ENCODE measurements at regions not wholly inside any gene's neighbourhood (a gene's known extent, or its start where the extent isn't known, plus 50 kb on each side); places are given as distances from the start of the nearest gene placed in this dataset.
"Not testable (repeated sequence)": the region's sequence is repeated elsewhere in the genome, so short reads cannot be mapped to it uniquely, and the experiment has no call there.

DNA sequence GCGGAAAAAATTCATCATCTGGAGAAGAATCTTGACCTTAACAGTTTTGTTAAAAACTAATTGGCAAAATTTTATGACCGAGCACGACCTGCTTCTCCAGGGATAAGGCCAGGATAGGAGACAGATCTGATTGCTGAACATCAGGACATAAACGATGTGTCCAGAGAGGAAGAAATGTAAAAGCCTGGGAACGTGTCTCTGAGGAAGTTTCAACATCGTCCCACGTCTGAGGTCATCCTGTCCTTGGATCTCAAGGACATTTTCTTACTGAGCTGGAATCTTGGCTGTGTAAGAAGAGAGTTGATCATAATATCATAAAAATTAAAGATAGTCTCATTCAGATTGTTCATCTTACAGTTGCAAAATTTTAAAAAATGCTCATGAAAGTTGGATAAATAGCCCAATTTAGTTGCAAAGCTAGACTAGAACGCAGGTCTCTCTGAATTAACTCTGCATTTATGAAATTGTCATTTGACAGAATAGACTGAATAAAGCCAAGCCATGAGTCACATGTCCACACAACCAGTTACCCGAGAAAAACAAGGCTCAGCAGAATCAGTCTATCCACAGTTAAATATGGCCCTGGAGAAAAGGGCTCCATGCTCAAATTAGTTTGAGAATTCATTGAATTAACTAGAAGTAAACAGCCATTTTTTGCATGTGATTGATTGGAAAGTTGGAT, 120.0 kb upstream of the EGFR start:
- no peak for DNase-seq

DNA sequence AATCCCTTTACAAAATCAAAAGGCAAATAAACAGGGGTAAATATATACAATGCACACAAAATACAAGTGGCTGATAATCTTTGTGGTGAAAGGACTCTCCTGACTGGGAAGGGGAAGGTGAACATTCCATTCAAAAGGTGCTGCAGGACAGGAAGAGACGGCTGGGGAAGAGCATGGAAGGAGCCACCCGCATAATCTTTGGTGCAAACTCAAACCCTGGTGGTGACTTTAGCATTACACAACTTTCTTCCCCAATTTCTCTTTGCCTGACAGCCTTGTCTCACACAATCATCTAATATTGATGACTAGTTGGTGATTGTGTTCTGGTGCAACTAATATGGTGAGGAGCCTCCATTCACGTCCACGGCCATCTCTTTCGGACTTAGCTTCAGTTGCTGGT, 117.0 kb upstream of the EGFR start:
- no peak for DNase-seq

DNA sequence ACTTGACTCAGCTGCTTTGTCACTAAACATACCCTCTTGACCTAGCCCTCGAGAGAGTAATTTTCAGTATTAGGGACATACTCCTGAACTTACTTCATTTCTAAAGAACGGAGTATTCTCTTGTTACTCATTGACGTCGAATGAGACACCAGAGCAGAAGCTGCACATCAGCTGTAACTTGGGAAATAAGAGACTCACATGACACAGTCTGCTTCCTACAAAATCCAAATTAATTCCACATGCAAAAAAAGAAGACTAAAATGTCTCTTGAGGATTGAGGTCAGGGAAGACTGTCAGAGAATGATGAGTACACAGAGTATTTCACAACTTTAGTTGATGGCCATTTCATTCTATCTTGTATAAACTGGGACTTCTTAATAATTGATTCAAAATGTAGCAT, 114.7 kb upstream of the EGFR start:
- DNase-seq = peak; percentile 98

DNA sequence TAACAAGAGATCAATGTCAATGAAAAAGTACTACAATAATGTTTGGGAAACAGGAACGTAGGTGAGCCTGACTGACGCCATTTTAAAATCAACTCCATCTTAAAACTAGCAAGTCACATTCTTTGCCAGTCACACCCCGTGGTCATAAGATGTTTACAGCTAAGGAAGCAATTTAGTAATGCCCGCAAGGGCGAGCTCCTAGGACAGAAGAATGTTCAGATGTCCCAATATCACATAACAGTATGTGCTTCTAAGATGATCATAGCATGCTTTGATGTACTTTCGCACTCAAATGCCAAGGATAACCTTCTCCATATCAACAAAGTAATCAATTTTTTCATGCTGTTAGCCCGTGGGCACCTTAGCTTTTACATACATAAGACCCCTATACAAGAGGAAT, 113.8 kb upstream of the EGFR start:
- peak; percentile 17 for DNase-seq

DNA sequence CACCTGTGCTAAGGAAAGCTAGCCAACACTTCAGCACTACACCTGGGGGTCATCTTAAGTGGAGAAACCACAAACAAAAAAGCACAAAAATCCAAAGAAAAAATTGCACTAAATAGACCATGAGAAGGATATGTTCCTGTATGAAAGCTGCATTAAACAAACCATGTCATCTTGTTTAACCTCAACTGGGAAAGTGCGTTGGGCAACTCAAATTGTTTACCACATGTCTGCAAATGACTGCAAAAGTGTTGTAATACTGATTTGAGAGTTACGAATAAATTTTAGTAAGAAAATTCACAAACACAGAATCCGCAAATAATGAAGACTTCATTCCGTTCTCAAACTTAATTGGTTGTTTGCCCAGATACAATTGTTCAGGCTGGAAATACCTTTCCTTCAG, 111.9 kb upstream of the EGFR start:
- no peak for DNase-seq

DNA sequence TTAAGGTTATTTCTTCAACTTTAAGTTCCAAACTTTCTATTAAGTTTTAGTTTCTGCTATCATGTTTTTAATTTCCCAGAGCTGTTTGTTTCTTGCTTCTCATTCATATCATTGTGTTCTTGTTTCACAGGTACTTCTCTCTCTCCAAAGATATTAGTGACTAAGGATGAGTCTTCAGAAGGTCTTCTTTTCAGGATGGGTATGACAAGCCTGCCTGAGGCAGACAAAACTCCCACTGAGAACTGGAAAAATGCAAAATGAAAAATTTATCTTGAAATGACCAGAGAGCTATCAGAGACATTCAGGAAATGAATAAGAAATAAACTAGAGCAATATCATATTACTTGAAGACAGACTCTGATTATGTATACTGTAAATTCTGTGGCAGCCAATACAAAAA, 110.8 kb upstream of the EGFR start:
- DNase-seq = no peak

DNA sequence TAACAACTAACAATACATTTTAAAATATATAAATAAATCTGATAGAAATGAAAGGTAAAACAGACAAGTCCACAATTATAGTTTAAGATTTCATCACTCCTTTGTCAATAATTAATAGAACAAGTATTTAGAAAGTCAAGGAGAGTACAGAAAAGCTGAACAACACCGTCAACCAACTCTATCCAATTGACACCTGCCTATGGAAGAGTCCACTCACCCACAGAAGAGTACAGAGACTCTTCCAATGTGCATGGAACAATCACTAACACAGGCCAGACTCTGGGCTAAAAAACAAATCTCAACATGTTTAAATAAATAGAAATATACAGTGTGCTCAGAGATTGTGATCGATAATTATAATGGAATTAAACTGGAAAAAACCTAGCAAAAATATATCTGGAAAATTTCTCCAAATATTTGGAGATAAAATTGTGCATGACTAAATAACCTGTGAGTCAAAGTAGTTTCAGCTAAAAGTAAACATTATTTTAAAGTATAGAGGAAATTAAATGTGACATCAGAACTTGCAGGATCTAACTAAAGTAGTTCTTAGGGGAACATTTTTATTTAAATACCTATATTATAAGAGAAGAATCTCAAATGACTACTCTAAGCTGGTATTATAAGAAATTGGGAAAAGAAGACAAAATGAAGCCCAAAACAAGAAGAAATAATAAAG, 109.9 kb upstream of the EGFR start:
- no peak for DNase-seq

DNA sequence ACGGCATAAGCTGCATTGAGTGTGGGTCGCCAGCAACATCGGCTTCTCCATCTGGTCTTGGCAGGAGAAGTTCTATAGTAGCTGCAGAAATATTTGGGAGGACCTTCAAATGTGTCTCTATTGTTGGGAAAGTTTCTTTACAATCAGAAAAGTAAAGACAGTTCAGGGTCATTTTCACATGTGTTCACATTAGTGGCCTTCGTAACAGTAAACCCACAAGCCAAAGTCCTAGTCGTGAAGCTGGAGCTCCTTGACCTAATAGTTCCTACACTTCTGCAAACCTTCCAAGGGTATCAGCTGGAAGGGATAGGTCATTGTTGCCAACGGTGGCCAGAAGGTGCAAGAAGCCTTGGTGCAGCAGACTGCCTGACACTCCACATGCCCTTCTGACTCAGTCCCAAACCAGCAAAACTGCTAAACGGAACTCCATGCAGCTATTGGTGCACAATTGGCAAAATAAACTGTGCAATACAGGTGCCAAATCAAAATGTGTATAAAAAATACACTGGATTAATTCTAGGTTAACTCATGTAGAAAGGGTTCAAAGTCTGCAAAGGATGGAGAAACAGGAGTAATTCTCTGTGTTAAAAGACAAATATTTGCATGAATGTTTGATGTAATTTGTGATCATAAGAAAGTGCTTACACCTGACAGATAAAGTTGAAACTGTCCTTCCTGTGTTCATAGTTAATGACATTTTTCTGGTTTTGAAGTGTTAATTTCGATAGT, 102.8 kb upstream of the EGFR start:
- no peak for DNase-seq

DNA sequence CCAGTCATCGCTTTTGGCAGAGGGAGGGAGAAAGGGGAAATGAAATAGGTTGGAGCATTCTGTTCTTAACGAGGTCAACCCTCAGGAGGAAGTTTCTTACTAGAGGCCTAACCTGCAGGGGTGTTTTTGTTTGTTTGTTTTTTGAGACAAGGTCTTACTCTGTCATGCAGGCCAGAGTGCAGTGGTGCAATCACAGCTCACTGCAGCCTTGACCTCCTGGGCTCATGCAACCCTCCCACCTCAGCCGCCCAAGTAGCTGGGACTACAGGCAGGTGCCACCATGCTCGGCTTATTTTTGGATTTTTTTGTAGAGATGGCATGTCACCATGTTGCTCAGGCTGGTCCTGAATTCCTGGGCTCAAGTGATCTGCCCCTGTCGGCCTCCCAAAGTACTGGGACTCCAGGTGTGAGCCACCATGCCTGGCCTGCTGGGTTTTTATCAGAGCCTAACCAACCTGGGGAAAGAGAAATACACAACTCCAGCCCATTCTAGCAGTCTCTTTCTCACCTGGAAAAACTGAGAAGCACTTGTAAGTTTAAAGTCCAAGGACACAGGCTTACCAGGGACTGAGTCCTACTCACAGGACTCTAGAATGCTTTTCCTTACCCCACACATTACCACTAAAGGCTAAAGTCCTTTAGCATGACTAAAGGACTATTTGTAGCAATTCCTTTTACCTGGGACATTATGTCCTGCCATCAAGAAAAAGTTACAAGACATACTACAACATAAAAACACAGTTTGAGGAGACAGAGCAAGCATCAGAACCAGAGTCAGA, 101.0 kb upstream of the EGFR start:
- DNase-seq = no peak

DNA sequence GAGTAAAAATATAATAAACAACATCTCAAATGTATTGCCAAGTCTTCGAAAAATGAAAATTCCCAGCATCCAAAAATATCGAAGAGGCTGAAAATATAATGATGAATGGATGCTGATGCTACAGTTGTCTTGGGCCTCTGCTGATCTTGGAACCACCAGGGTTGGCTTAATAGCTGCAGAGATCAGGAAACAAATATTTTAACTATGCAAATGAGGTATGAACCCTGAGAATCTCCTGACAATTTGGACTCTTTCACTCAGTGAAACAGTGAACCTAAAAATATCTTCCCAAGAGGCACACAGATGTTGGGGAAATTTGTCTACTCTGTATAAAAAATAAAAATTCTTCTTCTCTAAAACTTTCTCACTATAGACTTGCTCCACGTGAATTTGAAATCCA, 97.7 kb upstream of the EGFR start:
- DNase-seq = peak; percentile 22

DNA sequence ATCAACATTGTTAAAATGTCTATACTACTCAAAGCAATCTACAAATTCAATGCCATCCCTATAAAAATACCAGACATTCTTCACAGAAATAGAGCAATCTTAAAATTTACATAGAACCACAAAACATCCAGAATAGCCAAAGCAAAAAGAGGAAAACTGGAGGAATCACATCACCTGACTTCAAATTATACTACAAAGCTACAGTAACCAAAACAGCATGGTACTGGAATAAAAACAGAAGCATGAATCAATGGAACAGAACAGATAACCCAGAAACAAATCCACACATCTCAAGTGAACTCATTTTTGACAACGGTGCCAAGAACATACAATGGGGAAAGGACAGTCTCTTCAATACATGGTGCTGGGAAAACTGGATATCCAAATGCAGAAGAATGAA, 87.3 kb upstream of the EGFR start:
- no peak for DNase-seq

DNA sequence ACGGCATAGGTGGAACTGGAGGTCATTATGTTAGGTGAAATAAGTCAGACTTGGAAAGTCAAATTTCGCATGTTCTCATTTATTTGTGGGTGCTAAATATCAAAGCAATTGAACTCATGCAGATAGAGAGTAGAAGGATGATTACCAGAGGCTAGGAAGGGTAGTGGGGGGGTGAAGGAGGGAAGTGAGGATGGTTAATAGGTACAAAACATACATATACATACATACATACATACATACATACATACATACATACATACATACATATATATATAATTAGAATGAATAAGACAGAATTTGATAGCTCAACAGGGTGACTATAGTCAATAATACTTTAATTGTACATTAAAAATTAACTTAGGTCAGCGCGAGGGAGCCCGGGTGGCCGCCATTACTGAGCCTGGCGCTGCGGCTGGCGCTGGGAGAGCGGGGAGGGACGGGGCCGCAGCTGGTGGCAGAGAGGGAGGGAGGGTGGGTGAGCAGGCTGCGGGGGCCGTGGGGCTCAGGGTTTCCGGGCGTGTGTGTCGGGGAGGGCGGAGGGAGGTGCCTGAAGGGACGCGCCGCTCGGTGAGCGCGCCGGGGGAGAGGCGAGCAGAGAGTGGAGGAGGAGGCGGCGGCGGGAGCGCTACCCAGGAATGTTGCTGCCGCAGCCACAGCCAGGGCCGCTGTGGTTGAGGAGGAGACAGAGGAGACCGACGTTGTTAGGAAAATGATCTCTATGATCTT, 85.8 kb upstream of the EGFR start:
- peak; percentile 74 for DNase-seq

DNA sequence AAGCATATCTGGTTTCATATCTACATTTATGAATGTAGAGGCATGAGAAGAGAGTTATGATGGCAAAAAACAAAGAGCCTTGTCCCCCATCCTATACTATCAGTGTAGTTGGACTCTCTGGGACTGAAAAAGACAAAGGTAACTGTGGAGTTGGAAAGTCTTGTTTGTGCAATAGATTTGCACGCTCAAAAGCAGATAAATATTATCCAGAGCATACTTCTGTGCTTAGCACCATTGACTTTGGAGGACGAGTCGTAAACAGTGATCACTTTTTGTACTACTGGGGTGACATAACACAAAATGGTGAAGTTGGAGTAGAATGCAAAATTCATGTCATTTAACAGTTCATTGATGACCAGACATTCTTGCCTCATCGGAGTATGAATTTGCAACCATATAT, 85.2 kb upstream of the EGFR start:
- no peak for DNase-seq

DNA sequence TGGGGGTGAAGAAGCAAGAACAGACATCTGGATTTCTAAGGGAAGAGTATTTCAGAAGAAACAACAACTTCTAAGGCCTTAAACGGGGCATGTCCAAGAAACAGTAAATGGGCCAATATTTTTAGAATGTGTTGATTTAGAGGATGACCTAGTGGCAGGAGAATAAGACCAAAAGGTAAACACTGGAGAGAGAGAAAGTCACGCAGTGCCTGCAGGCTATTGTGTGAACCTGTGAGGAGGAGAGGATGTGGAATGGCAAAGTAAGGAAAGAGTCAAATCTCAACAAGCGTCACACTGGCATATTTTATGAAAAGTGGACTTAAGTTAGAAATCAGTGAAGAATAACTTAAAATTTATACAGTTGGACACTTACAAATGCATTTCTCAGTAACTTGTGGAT, 78.1 kb upstream of the EGFR start:
- no peak for DNase-seq

DNA sequence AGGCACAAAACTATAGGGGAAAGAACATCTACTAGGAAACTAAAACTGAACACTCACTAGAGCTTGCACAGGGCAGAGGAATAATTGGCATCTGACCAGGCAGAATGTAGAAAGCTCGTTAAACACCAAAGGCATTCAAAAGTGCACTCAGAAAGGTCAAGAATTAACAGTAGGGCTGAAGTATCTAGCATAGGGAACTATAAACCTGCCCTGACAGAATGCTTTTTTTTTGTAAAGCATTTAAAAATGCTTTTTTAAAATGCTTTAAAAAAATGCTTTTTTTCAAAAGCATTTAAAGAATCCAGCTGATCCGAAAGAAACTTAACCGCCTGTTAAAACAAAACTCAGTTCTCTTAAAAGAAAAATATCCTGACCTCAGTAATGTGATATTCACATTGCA, 74.6 kb upstream of the EGFR start:
- DNase-seq = peak; percentile 54

DNA sequence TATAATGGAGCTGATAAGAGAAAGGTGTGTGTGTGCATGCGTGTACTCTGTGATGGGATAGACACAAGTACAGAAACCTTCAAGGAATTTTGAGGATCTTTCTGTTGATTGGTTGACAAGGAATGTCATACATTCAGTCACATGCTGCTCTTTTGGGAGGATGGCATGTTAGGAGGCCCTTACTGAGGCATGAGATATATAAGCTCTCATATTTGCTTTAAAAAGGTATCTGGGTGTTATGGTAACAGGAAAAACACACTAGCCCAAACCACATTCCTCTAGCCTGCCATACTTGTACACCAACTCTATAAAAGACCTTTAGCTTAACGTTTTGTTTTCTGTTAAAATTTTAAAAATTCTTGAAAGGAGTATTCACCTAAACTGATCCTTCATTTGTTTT, 72.5 kb upstream of the EGFR start:
- DNase-seq = no peak

DNA sequence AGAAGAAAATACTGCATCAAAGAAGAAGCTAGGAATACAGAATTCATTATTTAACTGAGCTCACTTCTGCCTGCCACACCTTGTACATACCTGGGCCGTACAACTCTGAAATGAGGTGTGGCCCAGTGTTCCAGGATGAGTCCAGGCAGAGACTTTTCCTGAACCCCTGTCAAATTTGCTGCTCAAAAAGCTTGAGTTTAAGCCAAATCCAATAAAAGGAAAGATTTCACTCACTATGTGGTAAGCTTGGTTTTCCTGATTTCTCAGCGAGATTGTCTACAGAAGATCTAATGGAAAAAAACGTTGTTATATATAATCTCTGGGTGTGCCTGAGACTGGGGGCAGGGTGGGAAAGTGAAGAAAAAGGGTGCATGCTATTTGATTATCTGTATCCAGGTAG, 72.1 kb upstream of the EGFR start:
- no peak for DNase-seq

DNA sequence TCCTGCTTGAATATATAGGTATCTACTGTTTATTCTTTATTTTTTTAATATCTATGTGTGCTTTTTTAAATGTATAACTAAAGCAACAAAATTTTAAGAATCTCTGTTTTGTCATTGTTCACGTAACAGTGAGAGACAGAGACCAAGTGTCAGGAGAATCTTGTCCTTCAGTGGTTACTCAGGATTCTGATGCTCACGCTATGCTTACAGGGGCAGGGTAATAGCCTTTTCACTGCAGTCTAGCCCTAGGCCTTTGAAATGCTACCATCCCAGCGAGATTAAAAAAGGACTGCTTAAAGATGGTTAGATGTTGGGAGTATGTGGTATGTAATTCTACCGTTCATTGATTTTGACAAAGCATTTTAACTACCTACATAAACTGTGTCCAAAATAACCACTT, 71.6 kb upstream of the EGFR start:
- no peak for DNase-seq

DNA sequence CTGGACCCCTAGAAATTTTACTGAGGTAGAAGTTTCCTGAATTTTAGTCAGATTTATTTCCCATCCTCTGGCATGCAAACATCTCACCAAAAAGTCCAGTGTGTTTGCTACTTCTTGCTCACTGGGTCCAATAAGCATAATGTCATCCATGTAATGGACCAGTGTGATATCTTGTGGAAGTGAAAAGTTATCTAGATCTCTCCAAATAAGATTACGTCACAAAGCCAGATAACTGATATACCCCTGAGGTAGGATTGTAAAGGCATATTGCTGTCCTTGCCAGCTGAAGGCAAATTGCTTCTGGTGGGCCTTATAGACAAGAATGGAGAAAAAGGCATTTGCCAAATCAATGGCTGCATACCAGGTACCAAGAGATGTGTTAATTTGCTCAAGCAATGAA, 69.3 kb upstream of the EGFR start:
- not testable (repeated sequence) for DNase-seq

DNA sequence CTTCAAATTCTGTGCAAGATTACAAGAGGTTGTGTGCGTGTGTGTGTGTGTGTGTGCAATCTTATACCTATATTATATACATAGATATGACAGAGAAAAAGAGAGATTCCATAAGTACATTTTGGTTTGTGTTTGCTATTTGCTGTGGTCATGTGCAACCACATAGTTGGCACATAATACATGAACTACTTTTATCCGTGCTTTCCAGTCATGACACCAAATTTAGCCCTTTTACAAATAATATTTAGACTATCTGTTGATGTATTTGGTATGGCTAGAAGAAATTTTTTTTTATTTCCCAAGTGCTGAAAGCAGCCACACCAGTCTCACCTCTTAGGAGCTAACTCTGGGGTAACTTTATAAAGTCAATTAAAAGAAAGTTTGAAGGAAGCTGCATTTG, 63.5 kb upstream of the EGFR start:
- DNase-seq = no peak

DNA sequence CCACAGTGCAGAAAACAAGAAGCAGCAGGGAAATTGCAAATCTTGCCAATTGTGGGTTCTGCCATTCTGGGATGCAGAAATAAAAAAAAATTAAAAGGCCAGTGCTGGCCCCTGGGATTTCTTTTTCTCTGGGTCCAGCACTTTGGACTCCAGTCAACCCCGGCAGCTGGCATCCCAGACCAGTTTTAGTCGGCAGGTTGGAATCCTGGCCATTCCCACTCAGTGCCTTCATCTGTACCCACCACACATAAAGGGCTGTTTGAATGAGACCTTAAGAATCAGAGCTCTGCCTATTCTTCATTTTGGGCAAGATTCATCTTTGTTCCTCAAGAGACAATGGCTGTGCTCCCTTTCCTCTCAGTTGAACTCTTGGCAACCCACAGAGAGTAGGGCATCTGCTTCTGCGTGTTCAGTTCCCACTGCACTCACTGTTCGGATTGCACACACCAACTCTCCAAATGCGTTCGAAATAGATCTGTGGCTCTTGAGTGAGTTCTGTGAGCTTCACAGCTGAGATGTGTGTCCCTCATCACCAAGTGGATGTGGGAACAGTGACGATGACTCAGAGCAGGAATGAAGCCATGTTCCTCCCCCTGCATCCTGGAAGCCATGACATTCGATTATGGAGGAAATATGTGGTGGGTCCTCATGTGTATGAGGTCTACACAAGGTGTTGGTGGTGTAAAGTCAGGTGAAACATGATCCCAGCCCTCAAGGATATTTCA, 63.0 kb upstream of the EGFR start:
- no peak for DNase-seq

DNA sequence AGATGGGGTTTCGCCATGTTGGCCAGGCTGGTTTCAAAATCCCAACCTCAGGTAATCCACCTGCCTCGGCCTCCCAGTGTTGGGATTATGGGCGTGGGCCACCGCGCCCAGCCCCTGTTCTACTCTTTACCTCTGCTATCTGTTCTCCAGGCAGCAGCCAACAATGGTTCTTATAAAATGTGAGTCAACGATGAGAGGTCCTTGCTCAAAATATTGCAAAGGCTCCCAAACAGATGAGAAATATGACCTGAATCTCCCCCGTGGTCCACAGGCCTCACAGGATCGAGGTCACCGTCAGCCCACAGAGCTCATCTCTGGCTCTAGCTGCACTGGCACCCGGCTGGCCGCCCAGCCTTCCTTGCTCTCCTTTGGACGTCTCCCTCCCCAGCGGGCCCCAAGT, 62.0 kb upstream of the EGFR start:
- DNase-seq = no peak

All from fibroblast of skin of scalp (primary cell).